HepG2 (cell line): ENCODE measurements at regions not wholly inside any gene's neighbourhood (a gene's known extent, or its start where the extent isn't known, plus 50 kb on each side); places are given as distances from the start of the nearest gene placed in this dataset.

Experiments used
- CREM ChIP-seq, 2 experiments: sonication (generic) in 1 of 2; formaldehyde crosslinking in 1 of 2; IDR thresholded peaks; 2 replicates each; pipeline versions ENCODE4 v1.4.0 to v1.6.1; 2016 to 2020; ENCODE audit warnings: antibody characterized with exemption in 1 of 2, mild to moderate bottlenecking in 1 of 2, missing genetic modification reagents in 1 of 2
- FOXJ3 ChIP-seq: sonication (generic); formaldehyde crosslinking; IDR thresholded peaks from 2 replicates; pipeline ENCODE4 v1.4.0; 2020; ENCODE audit warnings: missing genetic modification reagents, mild to moderate bottlenecking, borderline replicate concordance
- HNF4G ChIP-seq, 2 experiments: sonication (generic) in 1 of 2; formaldehyde crosslinking in 1 of 2; IDR thresholded peaks; 2 replicates each; pipeline versions ENCODE4 v1.4.0 to v1.6.1; 2011 to 2020; ENCODE audit warnings: borderline replicate concordance in 2 of 2, low read depth in 2 of 2, mild to moderate bottlenecking in 2 of 2, low read length in 1 of 2, missing genetic modification reagents in 1 of 2, moderate library complexity in 1 of 2
- IRF2 ChIP-seq: IDR thresholded peaks from 2 replicates; pipeline ENCODE4 v1.6.1; 2018; ENCODE audit warnings: missing genetic modification reagents, missing compliant biosample characterization
- NR2C2 ChIP-seq: sonication (generic); formaldehyde crosslinking; IDR thresholded peaks from 2 replicates; pipeline ENCODE4 v1.4.0; 2020; ENCODE audit warnings: missing genetic modification reagents, mild to moderate bottlenecking, moderate library complexity, borderline replicate concordance
- SAP130 ChIP-seq: IDR thresholded peaks from 2 replicates; pipeline ENCODE4 v1.6.1; 2016; ENCODE audit warnings: low read depth
- SMAD3 ChIP-seq: sonication (generic); formaldehyde crosslinking; IDR thresholded peaks from 2 replicates; pipeline ENCODE4 v1.4.0; 2020; ENCODE audit warnings: missing genetic modification reagents
- TOPORS ChIP-seq: sonication (generic); formaldehyde crosslinking; IDR thresholded peaks from 2 replicates; pipeline ENCODE4 v1.8.0; 2023; ENCODE audit warnings: mild to moderate bottlenecking, missing genetic modification reagents
- ZHX2 ChIP-seq, 2 experiments: sonication (generic) in 1 of 2; formaldehyde crosslinking in 1 of 2; IDR thresholded peaks; 2 replicates each; pipeline versions ENCODE4 v1.6.1 to v1.9.0; 2014 to 2022; ENCODE audit warnings: antibody characterized with exemption in 1 of 2, borderline replicate concordance in 1 of 2, inconsistent platforms in 1 of 2, low read depth in 1 of 2, missing genetic modification reagents in 1 of 2
- ZNF33A ChIP-seq: sonication (generic); formaldehyde crosslinking; IDR thresholded peaks from 2 replicates; pipeline ENCODE4 v1.5.1; 2020; ENCODE audit warnings: missing genetic modification reagents, mild to moderate bottlenecking, moderate library complexity, borderline replicate concordance
- ZNF614 ChIP-seq: IDR thresholded peaks from 2 replicates; pipeline ENCODE4 v1.6.1; 2018; ENCODE audit warnings: missing biosample characterization, missing genetic modification reagents, inconsistent platforms, borderline replicate concordance
- ZNF713 ChIP-seq: sonication (generic); formaldehyde crosslinking; IDR thresholded peaks from 2 replicates; pipeline ENCODE4 v1.4.0; 2020; ENCODE audit warnings: mild to moderate bottlenecking, missing genetic modification reagents
- TF ChIP-seq, protein P1 (sequence below): sonication (generic); formaldehyde crosslinking; IDR thresholded peaks from 2 replicates; pipeline ENCODE4 v1.5.0; 2020; ENCODE audit warnings: missing genetic modification reagents
- TF ChIP-seq, protein P2 (sequence below), 2 experiments: fragments of 450-650 bp in 1 of 2; sonication (generic) in 1 of 2; formaldehyde crosslinking; IDR thresholded peaks; 2 replicates each; pipeline versions ENCODE4 v1.5.0 to v1.8.0; 2020 to 2022; ENCODE audit warnings: mild to moderate bottlenecking in 1 of 2, missing genetic modification reagents in 1 of 2
- TF ChIP-seq, protein P3 (sequence below): IDR thresholded peaks from 2 replicates; pipeline ENCODE4 v1.4.0; 2020; ENCODE audit warnings: mild to moderate bottlenecking, missing genetic modification reagents

GRCh38 chr5:38164776-38165399 lies 93.5 kb upstream of the EGFLAM start (continued):
- TF ChIP-seq SAP130 (CRISPR knock-in tag) (peak; percentile 70), TOPORS (no peak), ZNF614 (CRISPR knock-in tag) (peak; percentile 83; the same call in 1 of the 2 replicates), ZNF713 (no peak), ZNF33A (CRISPR knock-in tag) (no peak), IRF2 (peak; percentile 74; the same call in 1 of the 2 replicates), NR2C2 (CRISPR knock-in tag) (0 out of 2 replicates have a peak, but pooled peaks have one; percentile 46), SMAD3 (CRISPR knock-in tag) (0 out of 2 replicates have a peak, but pooled peaks have one; percentile 43), ZHX2 (IDR thresholded peaks at IDR 0.05; ENCODE audit: low read depth) (peak; percentile 33; the same call in 1 of the 2 replicates), ZHX2 (CRISPR knock-in tag; IDR thresholded peaks at IDR 0.05; ENCODE audit: borderline replicate concordance) (no peak), HNF4G (IDR thresholded peaks at IDR 0.05; ENCODE audit: borderline replicate concordance, low read depth, low read length) (0 out of 2 replicates have a peak, but pooled peaks have one; percentile 23), HNF4G (CRISPR knock-in tag; IDR thresholded peaks at IDR 0.05; ENCODE audit: borderline replicate concordance, low read depth) (no peak), CREM (IDR thresholded peaks at IDR 0.05) (peak; percentile 75), CREM (CRISPR knock-in tag; IDR thresholded peaks at IDR 0.05) (no peak), FOXJ3 (CRISPR knock-in tag) (peak; percentile 34; the same call in 1 of the 2 replicates)
- TF ChIP-seq, protein P1, sequence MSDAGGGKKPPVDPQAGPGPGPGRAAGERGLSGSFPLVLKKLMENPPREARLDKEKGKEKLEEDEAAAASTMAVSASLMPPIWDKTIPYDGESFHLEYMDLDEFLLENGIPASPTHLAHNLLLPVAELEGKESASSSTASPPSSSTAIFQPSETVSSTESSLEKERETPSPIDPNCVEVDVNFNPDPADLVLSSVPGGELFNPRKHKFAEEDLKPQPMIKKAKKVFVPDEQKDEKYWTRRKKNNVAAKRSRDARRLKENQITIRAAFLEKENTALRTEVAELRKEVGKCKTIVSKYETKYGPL, result peak; percentile 75; the same call in 1 of the 2 replicates
- TF ChIP-seq, protein P2, sequence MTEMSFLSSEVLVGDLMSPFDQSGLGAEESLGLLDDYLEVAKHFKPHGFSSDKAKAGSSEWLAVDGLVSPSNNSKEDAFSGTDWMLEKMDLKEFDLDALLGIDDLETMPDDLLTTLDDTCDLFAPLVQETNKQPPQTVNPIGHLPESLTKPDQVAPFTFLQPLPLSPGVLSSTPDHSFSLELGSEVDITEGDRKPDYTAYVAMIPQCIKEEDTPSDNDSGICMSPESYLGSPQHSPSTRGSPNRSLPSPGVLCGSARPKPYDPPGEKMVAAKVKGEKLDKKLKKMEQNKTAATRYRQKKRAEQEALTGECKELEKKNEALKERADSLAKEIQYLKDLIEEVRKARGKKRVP (CRISPR knock-in tag; IDR thresholded peaks at IDR 0.05), result peak in 1 of 2 experiments; percentile 90; a peak in 2 of 4 replicates
- TF ChIP-seq, protein P3, sequence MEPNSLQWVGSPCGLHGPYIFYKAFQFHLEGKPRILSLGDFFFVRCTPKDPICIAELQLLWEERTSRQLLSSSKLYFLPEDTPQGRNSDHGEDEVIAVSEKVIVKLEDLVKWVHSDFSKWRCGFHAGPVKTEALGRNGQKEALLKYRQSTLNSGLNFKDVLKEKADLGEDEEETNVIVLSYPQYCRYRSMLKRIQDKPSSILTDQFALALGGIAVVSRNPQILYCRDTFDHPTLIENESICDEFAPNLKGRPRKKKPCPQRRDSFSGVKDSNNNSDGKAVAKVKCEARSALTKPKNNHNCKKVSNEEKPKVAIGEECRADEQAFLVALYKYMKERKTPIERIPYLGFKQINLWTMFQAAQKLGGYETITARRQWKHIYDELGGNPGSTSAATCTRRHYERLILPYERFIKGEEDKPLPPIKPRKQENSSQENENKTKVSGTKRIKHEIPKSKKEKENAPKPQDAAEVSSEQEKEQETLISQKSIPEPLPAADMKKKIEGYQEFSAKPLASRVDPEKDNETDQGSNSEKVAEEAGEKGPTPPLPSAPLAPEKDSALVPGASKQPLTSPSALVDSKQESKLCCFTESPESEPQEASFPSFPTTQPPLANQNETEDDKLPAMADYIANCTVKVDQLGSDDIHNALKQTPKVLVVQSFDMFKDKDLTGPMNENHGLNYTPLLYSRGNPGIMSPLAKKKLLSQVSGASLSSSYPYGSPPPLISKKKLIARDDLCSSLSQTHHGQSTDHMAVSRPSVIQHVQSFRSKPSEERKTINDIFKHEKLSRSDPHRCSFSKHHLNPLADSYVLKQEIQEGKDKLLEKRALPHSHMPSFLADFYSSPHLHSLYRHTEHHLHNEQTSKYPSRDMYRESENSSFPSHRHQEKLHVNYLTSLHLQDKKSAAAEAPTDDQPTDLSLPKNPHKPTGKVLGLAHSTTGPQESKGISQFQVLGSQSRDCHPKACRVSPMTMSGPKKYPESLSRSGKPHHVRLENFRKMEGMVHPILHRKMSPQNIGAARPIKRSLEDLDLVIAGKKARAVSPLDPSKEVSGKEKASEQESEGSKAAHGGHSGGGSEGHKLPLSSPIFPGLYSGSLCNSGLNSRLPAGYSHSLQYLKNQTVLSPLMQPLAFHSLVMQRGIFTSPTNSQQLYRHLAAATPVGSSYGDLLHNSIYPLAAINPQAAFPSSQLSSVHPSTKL, result peak; percentile 94
